HEK293 (cell line): ENCODE measurements at regions not wholly inside any gene's neighbourhood (a gene's known extent, or its start where the extent isn't known, plus 50 kb on each side); places are given as distances from the start of the nearest gene placed in this dataset.

Experiments used
- CTCF ChIA-PET: fragments of 350-600 bp; formaldehyde crosslinking; extraction: SDS; loops from one replicate; lab custom pipeline; 2021; ENCODE audit warnings: antibody characterized with exemption; lab: Yijun Ruan, JAX
- POLR2A ChIA-PET: fragments of 300-600 bp; formaldehyde crosslinking; extraction: SDS; loops from one replicate; lab custom pipeline; 2020; ENCODE audit warnings: antibody characterized with exemption, inconsistent platforms; lab: Yijun Ruan, JAX
- H3K27ac ChIP-seq: fragments of 200-500 bp; sonication (Bioruptor generic); 2 replicates; pipeline ENCODE4 v1.5.1; 2014; ENCODE audit warnings: low read depth, low read length, control low read depth, inconsistent platforms; ENCODE audit errors: extremely low read depth
- H3K36me3 ChIP-seq, 2 experiments: fragments of 200-500 bp in 1 of 2; sonication (Bioruptor generic) in 1 of 2; 1 replicate in 1 of 2; 2 replicates in 1 of 2; pipeline ENCODE4 v1.5.1; 2014 to 2017; ENCODE audit warnings: inconsistent platforms in 2 of 2, low read length in 2 of 2; ENCODE audit not compliant: control insufficient read depth in 2 of 2, insufficient read depth in 1 of 2
- H3K4me1 ChIP-seq: fragments of 200-500 bp; sonication (Bioruptor generic); 2 replicates; pipeline ENCODE4 v1.5.1; 2014; ENCODE audit warnings: mild to moderate bottlenecking, low read length, inconsistent platforms; ENCODE audit not compliant: control insufficient read depth, insufficient read depth
- H3K4me3 ChIP-seq: 2 replicates; pipeline ENCODE4 v1.5.1; 2011; ENCODE audit warnings: low read depth, mild to moderate bottlenecking, control low read depth, low read length, moderate library complexity
- H3K9me3 ChIP-seq: fragments of 200-500 bp; sonication (Bioruptor generic); 2 replicates; pipeline ENCODE4 v1.5.1; 2014; ENCODE audit warnings: low read depth, low read length, inconsistent platforms; ENCODE audit not compliant: control insufficient read depth, insufficient read depth
- IKZF3 ChIP-seq: fragments of 450-650 bp; IDR thresholded peaks from 2 replicates; pipeline ENCODE4 v1.5.0; 2018; ENCODE audit warnings: missing biosample characterization, mild to moderate bottlenecking, missing genetic modification characterization, moderate library complexity
- MEIS1 ChIP-seq: sonication (generic); formaldehyde crosslinking; IDR thresholded peaks from 2 replicates; pipeline ENCODE4 v1.8.1; 2022; ENCODE audit warnings: missing genetic modification reagents, mild to moderate bottlenecking, borderline replicate concordance
- RBAK ChIP-seq: fragments of 450-650 bp; formaldehyde crosslinking; IDR thresholded peaks from 2 replicates; pipeline ENCODE4 v1.5.1; 2016; ENCODE audit warnings: missing biosample characterization, missing genetic modification characterization
- SCRT2 ChIP-seq: fragments of 450-650 bp; formaldehyde crosslinking; IDR thresholded peaks from 2 replicates; pipeline ENCODE4 v1.5.1; 2016; ENCODE audit warnings: missing biosample characterization, missing genetic modification characterization
- TCF7L2 ChIP-seq: IDR thresholded peaks from 2 replicates; pipeline ENCODE4 v1.6.1; 2011; ENCODE audit warnings: low read depth, mild to moderate bottlenecking, inconsistent platforms, low read length, moderate library complexity, borderline replicate concordance
- YY1 ChIP-seq: fragments of 450-650 bp; formaldehyde crosslinking; IDR thresholded peaks from 2 replicates; pipeline ENCODE4 v1.5.1; 2018; ENCODE audit warnings: missing biosample characterization, missing genetic modification characterization
- YY2 ChIP-seq: fragments of 450-650 bp; formaldehyde crosslinking; IDR thresholded peaks from 2 replicates; pipeline ENCODE4 v1.5.1; 2016; ENCODE audit warnings: missing biosample characterization, missing genetic modification characterization
- ZIC2 ChIP-seq: fragments of 450-650 bp; formaldehyde crosslinking; IDR thresholded peaks from 2 replicates; pipeline ENCODE4 v1.5.1; 2016; ENCODE audit warnings: missing biosample characterization, missing genetic modification characterization
- ZNF169 ChIP-seq: fragments of 450-650 bp; formaldehyde crosslinking; IDR thresholded peaks from 2 replicates; pipeline ENCODE4 v1.5.1; 2016; ENCODE audit warnings: missing biosample characterization, missing genetic modification characterization
- ZNF274 ChIP-seq, 2 experiments: fragments of 200-500 bp in 1 of 2; fragments of 450-650 bp in 1 of 2; sonication (Bioruptor generic) in 1 of 2; formaldehyde crosslinking in 1 of 2; IDR thresholded peaks; 2 replicates each; pipeline versions ENCODE4 v1.5.1 to v1.6.1; 2014 to 2016; ENCODE audit warnings: borderline replicate concordance in 1 of 2, inconsistent platforms in 1 of 2, low read length in 1 of 2, missing biosample characterization in 1 of 2, missing genetic modification characterization in 1 of 2
- ZNF391 ChIP-seq: fragments of 450-650 bp; formaldehyde crosslinking; IDR thresholded peaks from 2 replicates; pipeline ENCODE4 v1.5.1; 2016; ENCODE audit warnings: low read depth, missing biosample characterization, missing genetic modification characterization, borderline replicate concordance
- ZNF426 ChIP-seq: fragments of 450-650 bp; formaldehyde crosslinking; IDR thresholded peaks from 2 replicates; pipeline ENCODE4 v1.5.1; 2017; ENCODE audit warnings: missing biosample characterization, missing genetic modification characterization, mild to moderate bottlenecking, inconsistent platforms, moderate library complexity
- ZNF433 ChIP-seq: fragments of 450-650 bp; formaldehyde crosslinking; IDR thresholded peaks from 2 replicates; pipeline ENCODE4 v1.5.1; 2016; ENCODE audit warnings: missing biosample characterization, missing genetic modification characterization, low read depth
- ZNF473 ChIP-seq: fragments of 450-650 bp; formaldehyde crosslinking; IDR thresholded peaks from 2 replicates; pipeline ENCODE4 v1.5.1; 2017; ENCODE audit warnings: missing biosample characterization, missing genetic modification characterization
- ZNF510 ChIP-seq: fragments of 450-650 bp; formaldehyde crosslinking; IDR thresholded peaks from 2 replicates; pipeline ENCODE4 v1.5.1; 2018; ENCODE audit warnings: mild to moderate bottlenecking, missing genetic modification characterization, missing biosample characterization; ENCODE audit not compliant: insufficient replicate concordance
- ZNF530 ChIP-seq: fragments of 450-650 bp; formaldehyde crosslinking; IDR thresholded peaks from 2 replicates; pipeline ENCODE4 v1.5.1; 2016; ENCODE audit warnings: low read depth, missing biosample characterization, missing genetic modification characterization
- ZNF555 ChIP-seq: fragments of 450-650 bp; formaldehyde crosslinking; conservative IDR thresholded peaks from 2 replicates; pipeline ENCODE4 v1.5.1; 2017; ENCODE audit warnings: missing biosample characterization, mild to moderate bottlenecking, missing genetic modification characterization, inconsistent platforms
- ZNF623 ChIP-seq: fragments of 450-650 bp; formaldehyde crosslinking; IDR thresholded peaks from 2 replicates; pipeline ENCODE4 v1.5.1; 2016; ENCODE audit warnings: missing biosample characterization, missing genetic modification characterization
- ZNF677 ChIP-seq: fragments of 450-650 bp; IDR thresholded peaks from 2 replicates; pipeline ENCODE4 v1.5.0; 2018; ENCODE audit warnings: missing biosample characterization, mild to moderate bottlenecking, missing genetic modification characterization, moderate library complexity
- ZSCAN23 ChIP-seq: fragments of 450-650 bp; formaldehyde crosslinking; IDR thresholded peaks from 2 replicates; pipeline ENCODE4 v1.5.1; 2016; ENCODE audit warnings: missing biosample characterization, missing genetic modification characterization
- TF ChIP-seq, protein P1 (sequence below): fragments of 450-650 bp; formaldehyde crosslinking; conservative IDR thresholded peaks from 2 replicates; pipeline ENCODE4 v1.5.1; 2016; ENCODE audit warnings: low read depth, missing biosample characterization, missing genetic modification characterization
- TF ChIP-seq, protein P2 (sequence below): fragments of 450-650 bp; formaldehyde crosslinking; IDR thresholded peaks from 2 replicates; pipeline ENCODE4 v1.5.1; 2017; ENCODE audit warnings: missing biosample characterization, missing genetic modification characterization

DNA sequence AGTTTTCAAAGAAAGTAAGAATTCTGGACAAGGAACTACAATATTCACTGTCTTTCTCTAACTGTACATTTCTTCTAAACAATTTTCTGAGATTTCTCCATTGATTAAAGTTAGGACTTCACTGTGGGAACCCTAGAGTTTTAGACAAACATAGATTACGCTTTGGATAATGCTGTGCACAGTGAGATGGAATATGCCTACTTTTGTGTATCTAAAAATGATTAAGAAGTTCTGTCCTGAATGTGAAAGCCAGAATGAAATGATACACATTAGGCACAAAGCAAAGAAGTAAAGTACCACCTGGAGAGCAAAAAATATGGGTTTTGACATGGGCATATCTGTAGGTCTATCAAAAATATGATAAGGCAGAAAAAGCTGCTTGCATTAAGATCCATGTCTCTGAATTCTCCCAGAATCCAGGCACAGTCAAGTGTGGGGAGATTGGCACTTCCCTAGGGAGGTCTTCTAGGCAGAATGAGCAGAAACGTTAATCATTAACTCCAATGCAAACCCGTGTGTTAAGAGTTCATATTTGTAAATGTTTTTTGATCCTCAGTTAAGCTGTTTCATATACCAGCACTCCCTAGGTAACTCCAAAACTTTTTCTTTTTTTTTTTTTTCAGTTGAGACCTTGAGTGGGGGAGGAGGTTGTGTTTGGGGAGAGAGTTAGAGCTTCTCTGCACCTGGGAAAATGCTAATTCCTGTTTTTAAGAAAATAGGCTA lies 467.1 kb downstream of the LMO4 start:
- ChIA-PET CTCF (interaction anchor here (1.0 kb wide), 2 partner anchors 7 to 20 kb away, joined by 3 to 4 read pairs; no protein-coding TSS in a partner anchor), POLR2A (no interaction called here)
- TF ChIP-seq TCF7L2: no peak
- TF ChIP-seq ZNF677 (tag by site-specific recombination): no peak
- TF ChIP-seq ZSCAN23 (tag by site-specific recombination): no peak
- no peak for TF ChIP-seq ZNF623 (tag by site-specific recombination)
- TF ChIP-seq, protein P1, sequence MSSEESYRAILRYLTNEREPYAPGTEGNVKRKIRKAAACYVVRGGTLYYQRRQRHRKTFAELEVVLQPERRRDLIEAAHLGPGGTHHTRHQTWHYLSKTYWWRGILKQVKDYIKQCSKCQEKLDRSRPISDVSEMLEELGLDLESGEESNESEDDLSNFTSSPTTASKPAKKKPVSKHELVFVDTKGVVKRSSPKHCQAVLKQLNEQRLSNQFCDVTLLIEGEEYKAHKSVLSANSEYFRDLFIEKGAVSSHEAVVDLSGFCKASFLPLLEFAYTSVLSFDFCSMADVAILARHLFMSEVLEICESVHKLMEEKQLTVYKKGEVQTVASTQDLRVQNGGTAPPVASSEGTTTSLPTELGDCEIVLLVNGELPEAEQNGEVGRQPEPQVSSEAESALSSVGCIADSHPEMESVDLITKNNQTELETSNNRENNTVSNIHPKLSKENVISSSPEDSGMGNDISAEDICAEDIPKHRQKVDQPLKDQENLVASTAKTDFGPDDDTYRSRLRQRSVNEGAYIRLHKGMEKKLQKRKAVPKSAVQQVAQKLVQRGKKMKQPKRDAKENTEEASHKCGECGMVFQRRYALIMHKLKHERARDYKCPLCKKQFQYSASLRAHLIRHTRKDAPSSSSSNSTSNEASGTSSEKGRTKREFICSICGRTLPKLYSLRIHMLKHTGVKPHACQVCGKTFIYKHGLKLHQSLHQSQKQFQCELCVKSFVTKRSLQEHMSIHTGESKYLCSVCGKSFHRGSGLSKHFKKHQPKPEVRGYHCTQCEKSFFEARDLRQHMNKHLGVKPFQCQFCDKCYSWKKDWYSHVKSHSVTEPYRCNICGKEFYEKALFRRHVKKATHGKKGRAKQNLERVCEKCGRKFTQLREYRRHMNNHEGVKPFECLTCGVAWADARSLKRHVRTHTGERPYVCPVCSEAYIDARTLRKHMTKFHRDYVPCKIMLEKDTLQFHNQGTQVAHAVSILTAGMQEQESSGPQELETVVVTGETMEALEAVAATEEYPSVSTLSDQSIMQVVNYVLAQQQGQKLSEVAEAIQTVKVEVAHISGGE (tag by site-specific recombination): no peak
- TF ChIP-seq RBAK (tag by site-specific recombination): no peak
- TF ChIP-seq, protein P2, sequence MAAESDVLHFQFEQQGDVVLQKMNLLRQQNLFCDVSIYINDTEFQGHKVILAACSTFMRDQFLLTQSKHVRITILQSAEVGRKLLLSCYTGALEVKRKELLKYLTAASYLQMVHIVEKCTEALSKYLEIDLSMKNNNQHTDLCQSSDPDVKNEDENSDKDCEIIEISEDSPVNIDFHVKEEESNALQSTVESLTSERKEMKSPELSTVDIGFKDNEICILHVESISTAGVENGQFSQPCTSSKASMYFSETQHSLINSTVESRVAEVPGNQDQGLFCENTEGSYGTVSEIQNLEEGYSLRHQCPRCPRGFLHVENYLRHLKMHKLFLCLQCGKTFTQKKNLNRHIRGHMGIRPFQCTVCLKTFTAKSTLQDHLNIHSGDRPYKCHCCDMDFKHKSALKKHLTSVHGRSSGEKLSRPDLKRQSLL (tag by site-specific recombination): no peak
- no peak for TF ChIP-seq ZIC2 (tag by site-specific recombination)
- TF ChIP-seq ZNF530 (tag by site-specific recombination): no peak
- TF ChIP-seq ZNF426: no peak
- TF ChIP-seq ZNF433: no peak
- TF ChIP-seq MEIS1: no peak
- TF ChIP-seq ZNF391 (tag by site-specific recombination): no peak
- no peak for TF ChIP-seq ZNF473 (tag by site-specific recombination)
- TF ChIP-seq SCRT2: no peak
- no peak for TF ChIP-seq ZNF510 (tag by site-specific recombination)
- TF ChIP-seq, all 188 proteins: peak for 0

DNA sequence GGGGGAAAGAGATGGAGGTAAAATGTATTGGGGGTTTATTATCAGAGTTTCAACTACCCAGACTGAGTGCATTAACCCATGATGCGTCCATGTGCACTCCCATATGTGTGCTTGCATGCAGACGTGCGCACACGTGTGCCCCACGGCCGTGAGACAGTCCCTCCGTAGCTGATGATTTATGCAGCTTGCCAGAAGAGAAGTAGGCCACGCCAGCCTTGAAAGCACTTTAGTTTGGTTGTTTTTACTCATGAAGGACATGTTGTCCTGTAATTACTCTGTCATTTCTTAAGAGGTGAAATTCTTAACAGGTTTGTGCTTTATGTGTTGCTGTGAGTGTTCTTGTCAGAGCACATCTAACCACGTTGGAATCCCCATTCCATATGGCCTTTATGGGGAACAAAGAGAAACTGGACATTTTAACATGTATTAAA lies 467.8 kb downstream of the LMO4 start:
- H3K4me3 ChIP-seq: no peak overlapping the region
- TF ChIP-seq IKZF3 (tag by site-specific recombination) (no peak), ZNF555 (no peak), YY1 (tag by site-specific recombination) (no peak), ZNF169 (tag by site-specific recombination) (no peak), YY2 (no peak), ZNF274 (IDR thresholded peaks at IDR 0.05; ENCODE audit: low read length) (no peak), ZNF274 (tag by site-specific recombination; IDR thresholded peaks at IDR 0.05; ENCODE audit: borderline replicate concordance) (no peak)
- ChIA-PET POLR2A (no interaction called here), CTCF (no interaction called here)
- no peak overlapping the region for H3K27ac ChIP-seq
- no peaks in the 10 kb centered on the region for H3K9me3 ChIP-seq
- no peaks in the 10 kb centered on the region for H3K4me1 ChIP-seq
- no peaks in the 10 kb centered on the region for H3K36me3 ChIP-seq

More for the DNA sequence above, 467.1 kb downstream of the LMO4 start:
- H3K9me3 ChIP-seq: no peaks in the 10 kb centered on the region
- H3K4me1 ChIP-seq: no peaks in the 10 kb centered on the region
- no peaks in the 10 kb centered on the region for H3K36me3 ChIP-seq
- H3K4me3 ChIP-seq: no peak overlapping the region
- H3K27ac ChIP-seq: no peak overlapping the region
